Activated CD4-positive, CD25-positive, alpha-beta regulatory T cell (primary cell): ENCODE measurements at regions not wholly inside any gene's neighbourhood (a gene's known extent, or its start where the extent isn't known, plus 50 kb on each side); places are given as distances from the start of the nearest gene placed in this dataset.
"Not testable (repeated sequence)": the region's sequence is repeated elsewhere in the genome, so short reads cannot be mapped to it uniquely, and the experiment has no call there.

Experiments
- DNase-seq, 4 experiments: peaks; one replicate each; lab custom pipeline; 2025; lab: John Stamatoyannopoulos, UW

GRCh38 chr16:86828653-86829052, 250.3 kb downstream of the FOXL1 start:
- no peak for DNase-seq

GRCh38 chr16:86831366-86831765, 253.0 kb downstream of the FOXL1 start:
- DNase-seq, result no peak

GRCh38 chr16:86833136-86833535, 254.8 kb downstream of the FOXL1 start:
- DNase-seq, result no peak

- no peak for DNase-seq
Observed at GRCh38 chr16:86834451-86835035, 256.2 kb downstream of the FOXL1 start.

GRCh38 chr16:86835982-86836381, 257.6 kb downstream of the FOXL1 start:
- no peak for DNase-seq

GRCh38 chr16:86836503-86837129, 258.3 kb downstream of the FOXL1 start:
- DNase-seq, result no peak

GRCh38 chr16:86843812-86844211, 265.5 kb downstream of the FOXL1 start:
- DNase-seq, result no peak

GRCh38 chr16:86844695-86845094, 266.3 kb downstream of the FOXL1 start:
- DNase-seq, result no peak

- DNase-seq, result no peak
Observed at GRCh38 chr16:86846136-86846535, 267.8 kb downstream of the FOXL1 start.

GRCh38 chr16:86848821-86849220, 270.5 kb downstream of the FOXL1 start:
- DNase-seq, result no peak

GRCh38 chr16:86850670-86851069, 272.3 kb downstream of the FOXL1 start:
- no peak for DNase-seq

GRCh38 chr16:86852135-86852534, 273.8 kb downstream of the FOXL1 start:
- DNase-seq, result no peak

- DNase-seq, result no peak
Observed at GRCh38 chr16:86854058-86854621, 275.8 kb downstream of the FOXL1 start.

- DNase-seq, result no peak
Observed at GRCh38 chr16:86854626-86855294, 276.4 kb downstream of the FOXL1 start.

- no peak for DNase-seq
Observed at GRCh38 chr16:86856946-86857586, 278.7 kb downstream of the FOXL1 start.

GRCh38 chr16:86857807-86858206, 279.5 kb downstream of the FOXL1 start:
- no peak for DNase-seq

GRCh38 chr16:86858501-86858900, 280.2 kb downstream of the FOXL1 start:
- no peak for DNase-seq

- DNase-seq, result not testable (repeated sequence)
Observed at GRCh38 chr16:86861270-86861858, 283.0 kb downstream of the FOXL1 start.

GRCh38 chr16:86862595-86863280, 284.4 kb downstream of the FOXL1 start:
- no peak for DNase-seq

GRCh38 chr16:86863609-86864008, 285.3 kb downstream of the FOXL1 start:
- no peak for DNase-seq

GRCh38 chr16:86864586-86864985, 286.2 kb downstream of the FOXL1 start:
- no peak for DNase-seq
